PC-3 (cell line): ENCODE measurements at regions not wholly inside any gene's neighbourhood (a gene's known extent, or its start where the extent isn't known, plus 50 kb on each side); places are given as distances from the start of the nearest gene placed in this dataset.
"Not testable (repeated sequence)": the region's sequence is repeated elsewhere in the genome, so short reads cannot be mapped to it uniquely, and the experiment has no call there.

Experiments used
- ATAC-seq: fragments of 200-7000 bp; cut with Tn5 transposase; 2 replicates; pipeline ENCODE4 v1.9.1; 2020; ENCODE audit warnings: mild to moderate bottlenecking, moderate library complexity
- BruUV-seq: library from RNA; stranded (reverse); fragments of 400-500 nt; replicated peaks from 2 replicates; lab custom pipeline; 2021; lab: Mats Ljungman, UMichigan
- CTCF ChIA-PET: fragments of 300-600 bp; sonication (Branson Sonifier 250); formaldehyde crosslinking; loops from one replicate; lab custom pipeline; 2022; ENCODE audit warnings: antibody characterized with exemption; lab: Charles Lee
- POLR2A ChIA-PET: fragments of 300-600 bp; sonication (Branson Sonifier 250); formaldehyde crosslinking; loops from one replicate; lab custom pipeline; 2022; ENCODE audit warnings: antibody characterized with exemption; ENCODE audit not compliant: unreplicated experiment; lab: Charles Lee
- DNase-seq: peaks from one replicate; pipeline ENCODE4 v3.0.0-alpha.2; 2015
- H2AFZ ChIP-seq: fragments of 300-600 bp; sonication (generic); 2 replicates; pipeline ENCODE4 v1.6.0; 2016; ENCODE audit warnings: antibody characterized with exemption, low read length
- H3F3A ChIP-seq: fragments of 300-600 bp; sonication (generic); one replicate; pipeline ENCODE4 v1.6.0; 2017; ENCODE audit warnings: antibody characterized with exemption, low read length, control low read depth, mild to moderate bottlenecking; ENCODE audit not compliant: unreplicated experiment
- H3K27ac ChIP-seq: fragments of 300-600 bp; sonication (generic); 2 replicates; pipeline ENCODE4 v1.5.1; 2016; ENCODE audit warnings: mild to moderate bottlenecking, low read length
- H3K27me3 ChIP-seq: fragments of 300-600 bp; sonication (generic); 2 replicates; pipeline ENCODE4 v1.6.1; 2016; ENCODE audit warnings: low read length, mixed read lengths
- H3K36me3 ChIP-seq: fragments of 300-600 bp; sonication (generic); 2 replicates; pipeline ENCODE4 v1.6.1; 2016; ENCODE audit warnings: low read depth, mixed run types, low read length, mixed read lengths
- H3K4me1 ChIP-seq: fragments of 300-600 bp; sonication (generic); 2 replicates; pipeline ENCODE4 v1.5.1; 2016; ENCODE audit warnings: low read length; ENCODE audit not compliant: insufficient read depth
- H3K4me2 ChIP-seq: fragments of 300-600 bp; sonication (generic); 2 replicates; pipeline ENCODE4 v1.6.0; 2016; ENCODE audit warnings: low read length
- H3K4me3 ChIP-seq: fragments of 300-600 bp; sonication (generic); 2 replicates; pipeline ENCODE4 v1.5.1; 2016; ENCODE audit warnings: mild to moderate bottlenecking, low read length, mixed read lengths
- H3K79me2 ChIP-seq: fragments of 300-600 bp; sonication (generic); 2 replicates; pipeline ENCODE4 v1.6.1; 2017; ENCODE audit warnings: low read length, mixed read lengths
- H3K9ac ChIP-seq: fragments of 300-600 bp; sonication (generic); 2 replicates; pipeline ENCODE4 v1.6.0; 2016; ENCODE audit warnings: mild to moderate bottlenecking, low read length
- H3K9me2 ChIP-seq: fragments of 300-600 bp; sonication (generic); replicated peaks from 2 replicates; pipeline ENCODE4 v1.6.1; 2016; ENCODE audit warnings: mixed run types, low read length, mixed read lengths
- H3K9me3 ChIP-seq: fragments of 300-600 bp; sonication (generic); 2 replicates; pipeline ENCODE4 v1.6.1; 2016; ENCODE audit warnings: low read length, mixed read lengths
- H4K20me1 ChIP-seq: fragments of 300-600 bp; sonication (generic); 2 replicates; pipeline ENCODE4 v1.6.1; 2016; ENCODE audit warnings: low read length, mixed read lengths
- EZH2 ChIP-seq: fragments of 300-600 bp; sonication (generic); IDR thresholded peaks from one replicate; pipeline ENCODE4 v1.6.1; 2017; ENCODE audit warnings: antibody characterized with exemption, mild to moderate bottlenecking, low read length; ENCODE audit not compliant: unreplicated experiment
- EZH2phosphoT487 ChIP-seq: fragments of 300-600 bp; sonication (generic); IDR thresholded peaks from 2 replicates; pipeline ENCODE4 v1.6.1; 2018; ENCODE audit warnings: mild to moderate bottlenecking, antibody characterized with exemption, low read length, borderline replicate concordance
- intact Hi-C: fragments of 100-400 bp; cut with micrococcal nuclease; formaldehyde crosslinking; loops from 2 replicates; pipeline ENCODE4 v1.9.0; 2023
- TF ChIP-seq, protein P1 (sequence below): fragments of 300-600 bp; sonication (generic); conservative IDR thresholded peaks from 2 replicates; pipeline ENCODE4 v1.5.1; 2017; ENCODE audit warnings: antibody characterized with exemption, low read depth, mild to moderate bottlenecking, low read length

DNA sequence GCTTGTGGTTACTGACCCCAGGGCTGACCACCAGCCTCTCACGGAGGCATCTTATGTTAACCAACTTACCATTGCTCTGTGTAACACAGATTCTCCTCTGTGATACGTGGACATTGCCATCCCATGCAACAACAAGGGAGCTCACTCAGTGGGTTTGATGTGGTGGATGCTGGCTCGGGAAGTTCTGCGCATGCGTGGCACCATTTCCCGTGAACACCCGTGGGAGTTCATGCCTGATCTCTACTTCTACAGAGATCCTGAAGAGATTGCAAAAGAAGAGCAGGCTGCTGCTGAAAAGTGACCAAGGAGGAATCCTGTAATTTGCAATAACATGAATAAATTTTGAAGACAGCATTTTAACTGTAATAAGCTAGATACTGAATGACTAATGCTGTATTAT, 179.0 kb upstream of the XIST start:
- H3K9ac ChIP-seq, H3K36me3 ChIP-seq, CTCF ChIA-PET, ATAC-seq, H3K9me2 ChIP-seq, POLR2A ChIA-PET, DNase-seq, H3K4me3 ChIP-seq, H3K27ac ChIP-seq, H3K9me3 ChIP-seq, H3K79me2 ChIP-seq, BruUV-seq, H4K20me1 ChIP-seq, H3K4me1 ChIP-seq, H3F3A ChIP-seq, H3K27me3 ChIP-seq, H2AFZ ChIP-seq, intact Hi-C loops, H3K4me2 ChIP-seq: not testable (repeated sequence)

DNA sequence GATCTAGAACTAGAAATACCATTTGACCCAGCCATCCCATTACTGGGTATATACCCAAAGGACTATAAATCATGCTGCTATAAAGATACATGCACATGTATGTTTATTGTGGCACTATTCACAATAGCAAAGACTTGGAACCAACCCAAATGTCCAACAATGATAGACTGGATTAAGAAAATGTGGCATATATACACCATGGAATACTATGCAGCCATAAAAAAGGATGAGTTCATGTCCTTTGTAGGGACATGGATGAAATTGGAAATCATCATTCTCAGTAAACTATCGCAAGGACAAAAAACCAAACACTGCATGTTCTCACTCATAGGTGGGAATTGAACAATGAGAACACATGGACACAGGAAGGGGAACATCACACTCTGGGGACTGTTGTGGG, 178.3 kb upstream of the XIST start:
- POLR2A ChIA-PET, result not testable (repeated sequence)

DNA sequence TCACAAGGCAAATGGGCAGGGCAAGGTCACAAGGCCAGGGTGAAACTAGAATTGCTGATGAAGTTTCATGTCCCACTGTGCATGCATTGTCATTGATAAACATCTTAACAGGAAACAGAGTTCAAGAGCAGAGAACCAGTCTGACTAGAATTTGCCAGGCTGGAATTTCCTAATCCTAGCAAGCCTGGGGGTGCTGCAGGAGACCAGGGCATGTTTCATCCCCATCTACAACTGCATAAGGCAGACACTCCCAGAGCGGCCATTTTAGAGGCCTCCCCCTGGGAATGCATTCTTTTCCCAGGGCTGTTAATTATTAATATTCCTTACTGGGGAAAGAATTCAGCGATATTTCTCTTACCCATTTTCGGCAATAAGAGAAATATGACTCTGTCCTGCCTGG, 172.6 kb upstream of the XIST start:
- H3K27me3 ChIP-seq, DNase-seq, H3K4me1 ChIP-seq, intact Hi-C loops, ATAC-seq, H3K27ac ChIP-seq, H3K9me2 ChIP-seq, POLR2A ChIA-PET, H3F3A ChIP-seq, BruUV-seq, H3K36me3 ChIP-seq, H3K4me2 ChIP-seq, H4K20me1 ChIP-seq, CTCF ChIA-PET, H3K9me3 ChIP-seq, H3K79me2 ChIP-seq, H3K4me3 ChIP-seq, H2AFZ ChIP-seq, H3K9ac ChIP-seq: not testable (repeated sequence)

More for the DNA sequence above, 178.3 kb upstream of the XIST start:
- H3K9me3 ChIP-seq, H3K36me3 ChIP-seq, H3K79me2 ChIP-seq, DNase-seq, H3K27me3 ChIP-seq, H3K4me1 ChIP-seq, H4K20me1 ChIP-seq, H3K27ac ChIP-seq, H3K9ac ChIP-seq, H3K4me2 ChIP-seq, ATAC-seq, H3F3A ChIP-seq, intact Hi-C loops, CTCF ChIA-PET, H3K9me2 ChIP-seq, H3K4me3 ChIP-seq, BruUV-seq, H2AFZ ChIP-seq: not testable (repeated sequence)

DNA sequence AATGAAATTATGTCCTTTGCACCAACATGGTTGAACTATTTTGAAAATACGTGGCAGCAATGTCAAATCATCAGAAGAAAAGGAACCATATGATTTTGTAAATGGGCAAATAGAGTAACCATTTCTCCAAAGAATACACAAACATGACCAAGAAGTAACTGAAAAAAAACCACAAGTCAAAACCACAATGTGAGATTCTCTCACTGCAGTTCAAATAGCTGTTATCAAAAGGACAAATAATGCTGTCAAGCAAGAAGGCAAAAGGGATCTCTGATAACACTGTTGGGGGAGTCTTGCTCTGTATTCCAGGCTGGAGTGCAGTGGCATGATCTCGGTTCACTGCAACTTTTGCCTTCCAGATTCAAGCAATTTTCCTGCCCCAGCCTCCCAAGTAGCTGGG, 170.7 kb upstream of the XIST start:
- BruUV-seq, result no TSS peak
- Histone ChIP-seq H3K9ac (no peak overlapping the region), H3K9me2 (no peaks in the 10 kb centered on the region), H4K20me1 (no peaks in the 10 kb centered on the region), H3K4me1 (no peaks in the 10 kb centered on the region), H3K79me2 (no peaks in the 10 kb centered on the region), H3K27ac (no peak overlapping the region), H3K4me2 (no peak overlapping the region), H3K36me3 (no peaks in the 10 kb centered on the region), H2AFZ (no peak overlapping the region), H3K9me3 (no peaks in the 10 kb centered on the region), H3K4me3 (no peak overlapping the region), H3F3A (no peaks in the 10 kb centered on the region), H3K27me3 (no peaks in the 10 kb centered on the region)
- CTCF ChIA-PET, result no interaction called here
- TF ChIP-seq, protein P1, sequence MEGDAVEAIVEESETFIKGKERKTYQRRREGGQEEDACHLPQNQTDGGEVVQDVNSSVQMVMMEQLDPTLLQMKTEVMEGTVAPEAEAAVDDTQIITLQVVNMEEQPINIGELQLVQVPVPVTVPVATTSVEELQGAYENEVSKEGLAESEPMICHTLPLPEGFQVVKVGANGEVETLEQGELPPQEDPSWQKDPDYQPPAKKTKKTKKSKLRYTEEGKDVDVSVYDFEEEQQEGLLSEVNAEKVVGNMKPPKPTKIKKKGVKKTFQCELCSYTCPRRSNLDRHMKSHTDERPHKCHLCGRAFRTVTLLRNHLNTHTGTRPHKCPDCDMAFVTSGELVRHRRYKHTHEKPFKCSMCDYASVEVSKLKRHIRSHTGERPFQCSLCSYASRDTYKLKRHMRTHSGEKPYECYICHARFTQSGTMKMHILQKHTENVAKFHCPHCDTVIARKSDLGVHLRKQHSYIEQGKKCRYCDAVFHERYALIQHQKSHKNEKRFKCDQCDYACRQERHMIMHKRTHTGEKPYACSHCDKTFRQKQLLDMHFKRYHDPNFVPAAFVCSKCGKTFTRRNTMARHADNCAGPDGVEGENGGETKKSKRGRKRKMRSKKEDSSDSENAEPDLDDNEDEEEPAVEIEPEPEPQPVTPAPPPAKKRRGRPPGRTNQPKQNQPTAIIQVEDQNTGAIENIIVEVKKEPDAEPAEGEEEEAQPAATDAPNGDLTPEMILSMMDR, result no peak
- TF ChIP-seq EZH2 (no peak), EZH2phosphoT487 (no peak)
- DNase-seq (no peak), ATAC-seq (no peak)
- POLR2A ChIA-PET, result no interaction called here
- intact Hi-C loops, result no loop called here
